IMR-90 (cell line): ENCODE measurements at regions not wholly inside any gene's neighbourhood (a gene's known extent, or its start where the extent isn't known, plus 50 kb on each side); places are given as distances from the start of the nearest gene placed in this dataset.

Experiments used
- ATAC-seq: fragments of 200-7000 bp; cut with Tn5 transposase; 2 replicates; pipeline ENCODE4 v1.9.1; 2020; ENCODE audit warnings: low read depth, mild to moderate bottlenecking, moderate library complexity
- BruUV-seq: library from RNA; stranded (reverse); fragments of 400-500 nt; replicated peaks from 2 replicates; lab custom pipeline; 2021; lab: Mats Ljungman, UMichigan
- CTCF ChIA-PET: fragments of 300-600 bp; formaldehyde crosslinking; extraction: SDS; loops from one replicate; lab custom pipeline; 2021; ENCODE audit warnings: antibody characterized with exemption; lab: Yijun Ruan, JAX
- POLR2A ChIA-PET: fragments of 300-600 bp; sonication (Branson Sonifier 250); formaldehyde crosslinking; loops from one replicate; lab custom pipeline; 2022; ENCODE audit warnings: antibody characterized with exemption; ENCODE audit not compliant: unreplicated experiment; lab: Charles Lee
- DNase-seq: peaks from one replicate; pipeline ENCODE4 v3.0.0; 2013
- H2AFZ ChIP-seq: replicated peaks from 2 replicates; pipeline ENCODE3; 2013; ENCODE audit warnings: low read length, mild to moderate bottlenecking; ENCODE audit not compliant: poor library complexity
- H2AK5ac ChIP-seq: 2 replicates; pipeline ENCODE4 v1.6.1; 2013; ENCODE audit warnings: low read depth, low read length, inconsistent platforms
- H2AK9ac ChIP-seq: replicated peaks from 2 replicates; pipeline ENCODE3; 2013; ENCODE audit warnings: mild to moderate bottlenecking, low read depth, low read length, moderate library complexity; ENCODE audit not compliant: poor library complexity
- H2BK120ac ChIP-seq: 2 replicates; pipeline ENCODE4 v1.6.1; 2013; ENCODE audit warnings: low read depth, low read length, inconsistent platforms
- H2BK15ac ChIP-seq: 3 replicates; pipeline ENCODE4 v1.6.1; 2013; ENCODE audit warnings: low read depth, low read length, inconsistent platforms
- H2BK20ac ChIP-seq: 2 replicates; pipeline ENCODE4 v1.6.1; 2013; ENCODE audit warnings: low read depth, mild to moderate bottlenecking, inconsistent platforms, low read length, moderate library complexity
- H2BK5ac ChIP-seq: 2 replicates; pipeline ENCODE4 v1.6.1; 2013; ENCODE audit warnings: mild to moderate bottlenecking, low read depth, low read length, inconsistent platforms; ENCODE audit not compliant: poor library complexity, severe bottlenecking
- H3K14ac ChIP-seq: replicated peaks from 2 replicates; pipeline ENCODE4 v1.6.1; 2013; ENCODE audit warnings: low read depth, low read length, inconsistent platforms
- H3K18ac ChIP-seq: 2 replicates; pipeline ENCODE4 v1.6.1; 2013; ENCODE audit warnings: low read depth, low read length, control low read depth
- H3K23ac ChIP-seq: 2 replicates; pipeline ENCODE4 v1.6.1; 2013; ENCODE audit warnings: low read depth, low read length, inconsistent platforms
- H3K27ac ChIP-seq: 2 replicates; pipeline ENCODE4 v1.5.1; 2013; ENCODE audit warnings: mild to moderate bottlenecking, control low read depth, low read length; ENCODE audit not compliant: insufficient read depth
- H3K27me3 ChIP-seq: 2 replicates; pipeline ENCODE4 v1.6.1; 2013; ENCODE audit warnings: low read length; ENCODE audit not compliant: control insufficient read depth, insufficient read depth
- H3K36me3 ChIP-seq: 2 replicates; pipeline ENCODE4 v1.6.1; 2013; ENCODE audit warnings: low read length, mixed read lengths; ENCODE audit not compliant: control insufficient read depth, insufficient read depth
- H3K4ac ChIP-seq: 2 replicates; pipeline ENCODE4 v1.6.1; 2013; ENCODE audit warnings: low read depth, low read length, inconsistent platforms
- H3K4me1 ChIP-seq: 2 replicates; pipeline ENCODE4 v1.6.1; 2013; ENCODE audit warnings: low read length, mixed read lengths; ENCODE audit not compliant: control insufficient read depth, insufficient read depth
- H3K4me2 ChIP-seq: 2 replicates; pipeline ENCODE4 v1.6.1; 2013; ENCODE audit warnings: low read depth, mild to moderate bottlenecking, control low read depth, low read length, moderate library complexity
- H3K4me3 ChIP-seq: 2 replicates; pipeline ENCODE4 v1.5.1; 2013; ENCODE audit warnings: low read depth, mild to moderate bottlenecking, control low read depth, low read length, moderate library complexity; ENCODE audit not compliant: insufficient read depth
- H3K56ac ChIP-seq: 2 replicates; pipeline ENCODE4 v1.6.1; 2013; ENCODE audit warnings: low read length, inconsistent platforms; ENCODE audit not compliant: insufficient read depth; ENCODE audit errors: extremely low read depth
- H3K79me1 ChIP-seq, 2 experiments: 2 replicates each; pipeline ENCODE4 v1.6.1; 2013; ENCODE audit warnings: low read length in 2 of 2, inconsistent platforms in 1 of 2, low read depth in 1 of 2
- H3K9ac ChIP-seq: 2 replicates; pipeline ENCODE4 v1.6.1; 2013; ENCODE audit warnings: low read depth, low read length, control low read depth
- H3K9me1 ChIP-seq: 2 replicates; pipeline ENCODE4 v1.6.1; 2013; ENCODE audit warnings: low read length, inconsistent platforms; ENCODE audit not compliant: insufficient read depth
- H3K9me3 ChIP-seq: 2 replicates; pipeline ENCODE4 v1.6.1; 2013; ENCODE audit warnings: low read length; ENCODE audit not compliant: control insufficient read depth, insufficient read depth
- H4K20me1 ChIP-seq: 2 replicates; pipeline ENCODE4 v1.6.1; 2013; ENCODE audit warnings: low read length, inconsistent platforms; ENCODE audit not compliant: insufficient read depth
- H4K5ac ChIP-seq: 2 replicates; pipeline ENCODE4 v1.6.1; 2013; ENCODE audit warnings: mild to moderate bottlenecking, low read depth, low read length, control low read depth
- H4K8ac ChIP-seq, 2 experiments: 2 replicates each; pipeline ENCODE4 v1.6.1; 2013; ENCODE audit warnings: low read depth in 2 of 2, low read length in 2 of 2, control low read depth in 1 of 2, inconsistent platforms in 1 of 2
- H4K91ac ChIP-seq: 2 replicates; pipeline ENCODE4 v1.6.1; 2013; ENCODE audit warnings: low read depth, low read length, inconsistent platforms; ENCODE audit not compliant: insufficient read depth
- BHLHE40 ChIP-seq: fragments of 150-350 bp; IDR thresholded peaks from 2 replicates; pipeline ENCODE4 v1.6.1; 2016; ENCODE audit warnings: mild to moderate bottlenecking, low read depth, low read length
- CEBPB ChIP-seq: IDR thresholded peaks from 2 replicates; pipeline ENCODE4 v1.6.1; 2012; ENCODE audit warnings: low read depth, low read length, improper control_type of control experiment
- MAFK ChIP-seq: IDR thresholded peaks from 2 replicates; pipeline ENCODE4 v1.6.1; 2012; ENCODE audit warnings: low read depth, low read length, improper control_type of control experiment
- POLR2A ChIP-seq: IDR thresholded peaks from 2 replicates; pipeline ENCODE4 v1.6.1; 2012; ENCODE audit warnings: mild to moderate bottlenecking, low read depth, low read length
- WGBS, 2 experiments: methylation state at CpG; one replicate each; pipeline versions ENCODE4 v1.1.5 to v1.1.7; 2013; ENCODE audit warnings: missing lambda C conversion rate in 2 of 2; ENCODE audit not compliant: insufficient read length in 1 of 2; ENCODE audit errors: extremely low coverage in 2 of 2; 5-methylcytosine and 5-hydroxymethylcytosine counted together
- dilution Hi-C: fragments of 300-500 bp; cut with HindIII; formaldehyde crosslinking; loops from one replicate; pipeline ENCODE4 v1.14.3; 2018; ENCODE audit warnings: low sequenced_read_pairs; ENCODE audit not compliant: unreplicated experiment
- in situ Hi-C: fragments of 300-500 bp; cut with MboI; formaldehyde crosslinking; loops from 3 replicates; pipeline ENCODE4 v1.14.3; 2019; ENCODE audit warnings: low sequenced_read_pairs, inconsistent platforms, mixed read lengths
- intact Hi-C: fragments of 100-400 bp; cut with micrococcal nuclease; formaldehyde crosslinking; loops from 2 replicates; pipeline ENCODE4 v1.10.0; 2022
- TF ChIP-seq, protein P1 (sequence below): fragments of 150-350 bp; IDR thresholded peaks from 2 replicates; pipeline ENCODE4 v1.6.1; 2016; ENCODE audit warnings: low read depth, mild to moderate bottlenecking, low read length, moderate library complexity, borderline replicate concordance

DNA sequence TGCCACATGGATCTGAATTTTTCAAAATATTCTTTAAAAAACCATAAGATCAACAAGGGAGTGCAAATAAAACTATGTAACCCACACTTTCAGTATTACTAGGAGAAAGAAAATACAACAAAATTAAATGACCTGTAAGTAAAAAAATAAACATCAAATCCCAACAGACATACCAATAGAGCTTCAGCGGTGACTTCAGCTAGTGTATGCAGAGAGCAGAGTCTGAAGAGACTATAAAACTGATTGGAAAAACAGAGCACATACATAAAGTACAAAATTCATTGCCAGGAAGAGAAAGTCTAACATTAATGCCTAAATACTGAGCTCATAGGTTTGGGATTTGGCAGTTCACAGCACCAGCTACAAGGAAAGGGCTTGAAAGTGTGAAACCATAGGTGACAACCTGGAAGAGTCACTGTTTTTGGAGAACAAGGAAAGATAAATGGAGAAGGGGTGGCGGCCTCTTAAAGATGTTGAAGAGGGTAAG is 291.1 kb downstream of the LMO7 start:
- dilution Hi-C loops = no loop called here
- peaks cover 3% of the 10 kb centered on the region; the same call in 1 of the 2 replicates for H3K4me1 ChIP-seq

More for the DNA sequence above, 291.1 kb downstream of the LMO7 start:
- Histone ChIP-seq H2BK120ac (no peak overlapping the region), H2BK15ac (no peak overlapping the region), H2AK9ac (no peak overlapping the region), H3K18ac (no peak overlapping the region), H3K14ac (no peak overlapping the region), H3K27me3 (no peaks in the 10 kb centered on the region), H3K9me1 (no peaks in the 10 kb centered on the region), H4K8ac (no peak overlapping the region), H2AK5ac (no peak overlapping the region), H4K5ac (no peak overlapping the region), H3K36me3 (no peaks in the 10 kb centered on the region), H3K9ac (no peak overlapping the region), H3K4ac (no peak overlapping the region), H3K79me1 (no peaks in the 10 kb centered on the region), H3K4me3 (no peak overlapping the region), H4K20me1 (no peaks in the 10 kb centered on the region), H3K9me3 (no peaks in the 10 kb centered on the region), H3K23ac (no peak overlapping the region), H4K91ac (no peak overlapping the region), H3K56ac (no peak overlapping the region), H2AFZ (no peak overlapping the region), H3K4me2 (no peak overlapping the region), H2BK5ac (no peak overlapping the region), H3K27ac (no peak overlapping the region), H2BK20ac (no peak overlapping the region)
- ChIA-PET POLR2A (no interaction called here), CTCF (interaction anchor here (1.0 kb wide), 1 partner anchor 33 kb away, joined by 3 read pairs; no protein-coding TSS in a partner anchor)
- in situ Hi-C loops = no loop called here
- peak; percentile 75 for ATAC-seq
- BruUV-seq = no TSS peak
- intact Hi-C loops = loop anchor here (5.0 kb wide), 1 partner anchor 290 kb away; no protein-coding TSS in a partner anchor
- TF ChIP-seq MAFK (no peak), BHLHE40 (no peak), CEBPB (no peak), POLR2A (no peak)
- TF ChIP-seq, protein P1, sequence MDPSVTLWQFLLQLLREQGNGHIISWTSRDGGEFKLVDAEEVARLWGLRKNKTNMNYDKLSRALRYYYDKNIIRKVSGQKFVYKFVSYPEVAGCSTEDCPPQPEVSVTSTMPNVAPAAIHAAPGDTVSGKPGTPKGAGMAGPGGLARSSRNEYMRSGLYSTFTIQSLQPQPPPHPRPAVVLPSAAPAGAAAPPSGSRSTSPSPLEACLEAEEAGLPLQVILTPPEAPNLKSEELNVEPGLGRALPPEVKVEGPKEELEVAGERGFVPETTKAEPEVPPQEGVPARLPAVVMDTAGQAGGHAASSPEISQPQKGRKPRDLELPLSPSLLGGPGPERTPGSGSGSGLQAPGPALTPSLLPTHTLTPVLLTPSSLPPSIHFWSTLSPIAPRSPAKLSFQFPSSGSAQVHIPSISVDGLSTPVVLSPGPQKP = no peak
- WGBS, 2 experiments = no CpG with 5 or more reads among the region's 2 CpGs
- peak; percentile 8 for DNase-seq
